ENCODE measurements at regions not wholly inside any gene's neighbourhood (a gene's known extent, or its start where the extent isn't known, plus 50 kb on each side); places are given as distances from the start of the nearest gene placed in this dataset.
"Not testable (repeated sequence)": the region's sequence is repeated elsewhere in the genome, so short reads cannot be mapped to it uniquely, and the experiment has no call there.

DNA sequence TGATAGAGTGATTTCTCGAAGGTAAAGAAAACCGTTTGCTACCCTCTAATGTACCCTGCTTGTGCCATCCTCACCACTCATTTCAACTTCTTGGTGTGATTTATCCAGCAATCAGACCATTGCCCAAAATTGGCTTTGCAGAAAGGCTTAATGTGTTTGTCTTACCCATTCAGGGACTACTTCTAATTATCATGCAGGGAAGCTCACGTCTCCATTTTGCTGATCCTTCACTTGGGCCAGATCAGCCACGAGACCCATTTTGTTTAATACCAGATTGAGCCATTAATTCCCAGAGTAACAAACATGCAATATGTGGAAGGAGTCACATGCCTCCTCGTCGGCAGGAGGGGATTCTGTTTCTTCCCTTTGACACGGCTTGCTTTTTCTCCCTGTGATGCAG is 51.1 kb upstream of the CRY1 start:
- no peak for DNase-seq

GRCh38 chr12:107144990-107145389 is 51.6 kb upstream of the CRY1 start:
- DNase-seq, result no peak

DNA sequence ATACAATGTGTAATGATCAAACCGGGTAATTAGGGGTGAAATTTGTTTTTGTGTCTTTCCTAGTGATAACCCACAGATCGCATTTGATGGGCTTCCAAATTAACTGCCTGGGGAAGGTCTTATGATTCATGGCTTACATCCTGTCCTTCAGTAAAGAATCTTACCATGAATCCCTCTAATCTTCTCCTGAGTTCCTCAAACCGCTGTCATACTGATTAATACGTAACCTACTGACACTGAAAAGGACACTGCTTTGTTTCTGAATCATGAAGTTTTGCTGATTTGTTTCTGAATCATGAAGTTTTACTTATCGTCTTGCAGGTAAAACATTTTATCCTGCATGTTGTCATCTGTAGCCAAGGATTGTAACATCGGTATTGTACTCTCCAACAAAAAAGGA is 52.0 kb upstream of the CRY1 start:
- DNase-seq, result no peak

- DNase-seq, result no peak
Measured at GRCh38 chr12:107148107-107148506, 54.8 kb upstream of the CRY1 start.

DNA sequence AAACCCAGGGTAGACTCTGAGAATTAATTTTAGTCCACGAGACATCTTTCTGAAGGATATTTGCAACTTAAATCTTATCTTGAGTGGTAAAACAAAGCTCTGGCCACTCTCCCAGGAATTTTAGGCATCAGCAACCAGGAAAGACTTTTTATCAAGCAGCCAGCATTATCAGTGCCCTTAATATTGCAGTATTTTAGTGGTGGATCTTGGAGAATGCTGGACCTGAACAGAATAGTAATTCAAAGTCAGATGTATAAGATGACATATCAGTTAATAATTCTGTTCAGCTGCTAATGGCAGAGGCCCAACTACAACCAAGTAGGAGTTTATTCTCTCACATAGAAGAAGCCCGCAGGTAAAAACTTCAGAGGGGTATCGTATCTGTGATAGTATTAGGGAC is 59.0 kb upstream of the CRY1 start:
- no peak for DNase-seq

DNA sequence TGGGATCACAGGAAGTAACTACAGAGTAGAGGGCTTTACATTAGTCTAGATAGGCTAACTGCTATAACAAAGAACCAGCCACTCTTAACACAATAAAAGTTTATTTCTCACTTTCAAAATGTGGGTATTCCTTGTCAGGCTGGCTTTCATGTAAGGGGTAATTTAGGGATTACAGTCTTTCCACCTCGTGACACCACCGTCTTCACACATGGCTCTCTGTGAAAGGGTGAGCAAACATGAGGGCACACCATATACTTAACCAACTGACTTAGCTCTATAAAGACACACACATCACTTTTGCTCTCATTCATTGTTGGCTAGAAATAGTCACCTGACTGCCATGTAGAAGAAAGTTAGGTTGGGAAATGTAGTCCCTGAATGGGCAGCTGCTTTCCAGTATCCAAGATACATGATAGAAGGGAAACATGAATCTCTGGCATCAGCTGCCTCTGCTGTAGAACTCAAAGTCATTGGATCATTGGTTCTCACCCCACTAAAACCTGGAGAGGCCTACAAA is 66.1 kb upstream of the CRY1 start:
- no peak for DNase-seq

- DNase-seq, result no peak
Measured at GRCh38 chr12:107163413-107163812, 70.1 kb upstream of the CRY1 start.

DNA sequence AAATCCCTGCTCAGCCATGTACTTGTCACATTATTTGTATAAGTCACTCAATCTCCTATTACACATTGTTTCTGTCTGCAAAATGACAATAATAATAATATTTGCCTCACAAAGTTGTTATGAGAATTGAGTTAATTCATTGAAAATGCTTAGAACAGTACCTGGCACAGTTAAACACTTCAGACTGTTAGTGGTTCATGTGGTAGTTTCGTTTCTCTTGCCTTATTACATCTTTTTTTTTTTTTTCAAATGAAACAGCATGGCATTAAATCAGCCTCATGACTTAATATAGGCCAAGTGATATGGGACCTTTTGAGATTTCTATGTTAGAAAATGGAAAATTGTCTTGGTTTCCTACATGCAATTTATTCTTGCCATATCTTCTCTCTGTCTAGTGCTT is 71.0 kb upstream of the CRY1 start:
- no peak for DNase-seq

GRCh38 chr12:107165581-107165980 is 72.2 kb upstream of the CRY1 start:
- DNase-seq, result no peak

- no peak for DNase-seq
Measured at GRCh38 chr12:107167756-107168155, 74.4 kb upstream of the CRY1 start.

- no peak for DNase-seq
Measured at GRCh38 chr12:107169200-107169599, 75.9 kb upstream of the CRY1 start.

GRCh38 chr12:107178776-107179175 is 85.4 kb upstream of the CRY1 start:
- DNase-seq, result no peak

GRCh38 chr12:107179871-107180270 is 86.5 kb upstream of the CRY1 start:
- DNase-seq, result no peak

GRCh38 chr12:107180272-107180671 is 86.9 kb upstream of the CRY1 start:
- no peak for DNase-seq

DNA sequence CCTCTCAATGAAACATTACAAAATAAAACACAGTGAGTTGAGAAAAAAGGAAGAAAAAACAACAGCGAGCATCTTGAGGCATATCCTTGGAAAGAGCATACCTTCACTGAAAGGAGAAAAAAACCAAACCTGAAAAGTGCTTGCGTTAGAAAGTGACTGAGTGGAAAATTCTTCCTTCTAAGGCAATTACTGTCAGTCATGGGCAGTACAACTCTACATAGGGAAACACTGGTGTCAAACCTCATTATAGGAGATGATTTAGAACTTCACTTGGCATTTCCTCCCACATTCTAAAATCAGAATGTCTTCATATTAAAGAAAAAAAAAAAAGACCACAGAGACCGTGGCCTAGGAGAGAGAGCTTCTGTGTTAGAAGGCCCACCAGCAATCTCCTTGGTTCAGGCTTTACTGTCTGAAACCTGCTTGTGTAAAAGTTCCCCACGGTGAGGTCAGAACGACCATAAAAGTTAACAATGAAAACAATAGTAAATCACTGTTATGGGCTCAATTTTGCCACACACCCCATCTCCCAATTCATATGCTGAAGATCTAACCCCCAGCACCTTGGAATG is 91.1 kb upstream of the CRY1 start:
- no peak for DNase-seq

- no peak for DNase-seq
Measured at GRCh38 chr12:107196681-107197080, 103.3 kb upstream of the CRY1 start.

DNA sequence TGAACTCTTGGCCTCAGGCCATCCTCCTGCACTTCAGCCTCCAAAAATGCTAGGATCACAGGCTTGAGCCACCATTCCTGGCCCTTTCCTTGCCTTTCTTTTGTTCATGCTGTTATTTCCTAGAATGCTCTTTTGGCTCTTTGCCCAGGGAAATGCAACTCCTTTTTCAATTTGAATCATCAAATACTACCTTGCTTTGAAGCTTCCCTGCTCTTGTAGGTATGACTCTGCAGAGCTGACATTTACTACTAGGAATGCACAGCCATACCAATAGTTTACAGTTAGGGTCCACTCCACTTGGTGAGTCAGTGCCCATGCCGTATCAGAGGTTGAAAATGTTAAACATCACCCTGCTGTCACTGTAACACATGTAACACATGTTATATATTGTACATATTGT is 107.0 kb upstream of the CRY1 start:
- no peak for DNase-seq

GRCh38 chr12:107207931-107208525 is 114.7 kb upstream of the CRY1 start:
- no peak for DNase-seq

- DNase-seq, result not testable (repeated sequence)
Measured at GRCh38 chr12:107209700-107210099, 116.4 kb upstream of the CRY1 start.

DNA sequence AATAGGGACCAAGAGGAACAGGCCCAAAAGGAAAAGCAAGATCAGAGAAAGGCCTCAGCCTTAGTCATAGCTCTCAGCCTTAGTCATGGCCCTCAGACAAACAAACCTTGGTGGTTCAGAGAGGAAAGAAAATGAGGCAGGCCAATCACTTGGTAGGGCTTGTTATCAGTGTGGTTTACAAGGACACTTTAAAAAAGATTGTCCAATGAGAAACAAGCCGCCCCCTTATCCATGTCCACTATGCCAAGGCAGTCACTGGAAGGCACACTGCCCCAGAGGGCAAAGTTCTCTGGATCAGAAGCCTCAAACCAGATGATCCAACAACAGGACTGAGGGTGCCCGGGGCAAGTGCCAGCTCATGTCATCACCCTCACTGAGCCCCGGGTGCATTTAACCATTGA is 121.0 kb upstream of the CRY1 start:
- DNase-seq, result not testable (repeated sequence)

- DNase-seq, result not testable (repeated sequence)
Measured at GRCh38 chr12:107216411-107216810, 123.1 kb upstream of the CRY1 start.

DNA sequence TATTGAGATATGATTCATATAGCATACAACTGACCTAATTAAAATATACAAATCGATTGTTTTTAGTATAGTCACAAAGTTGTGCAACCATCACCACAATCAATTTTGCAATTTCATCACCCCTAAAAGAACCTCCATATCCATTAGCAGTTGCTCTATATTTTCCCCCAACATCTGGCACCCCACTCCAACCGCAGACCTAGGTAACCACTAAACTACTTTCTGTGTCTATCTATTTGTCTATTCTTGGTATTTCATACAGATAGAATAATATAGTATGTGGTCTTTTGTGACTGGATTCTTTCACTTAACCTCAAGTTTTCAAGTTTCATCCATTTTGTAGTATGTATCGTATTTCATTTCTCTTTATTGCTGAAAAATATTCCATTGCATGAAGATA is 126.0 kb upstream of the CRY1 start:
- no peak for DNase-seq

DNA sequence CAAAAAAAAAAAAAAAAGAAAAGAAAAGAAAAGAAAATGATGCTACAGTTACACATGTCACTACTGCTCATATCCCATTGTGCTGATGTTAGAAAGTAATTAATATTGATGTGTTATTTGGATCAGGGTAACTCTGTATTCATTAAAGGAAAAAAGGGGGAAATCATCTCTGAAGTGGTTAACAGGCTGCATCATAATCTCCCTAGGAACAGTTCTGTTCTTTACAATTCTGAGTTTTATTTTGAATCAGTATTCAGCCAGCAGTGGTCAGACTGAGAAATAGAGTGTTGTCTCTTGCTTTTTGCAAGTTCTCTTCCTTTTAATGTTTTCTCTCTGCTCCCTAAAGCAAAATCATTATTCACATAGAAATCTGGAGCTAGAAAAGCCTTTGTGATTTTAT is 128.6 kb upstream of the CRY1 start:
- no peak for DNase-seq

DNA sequence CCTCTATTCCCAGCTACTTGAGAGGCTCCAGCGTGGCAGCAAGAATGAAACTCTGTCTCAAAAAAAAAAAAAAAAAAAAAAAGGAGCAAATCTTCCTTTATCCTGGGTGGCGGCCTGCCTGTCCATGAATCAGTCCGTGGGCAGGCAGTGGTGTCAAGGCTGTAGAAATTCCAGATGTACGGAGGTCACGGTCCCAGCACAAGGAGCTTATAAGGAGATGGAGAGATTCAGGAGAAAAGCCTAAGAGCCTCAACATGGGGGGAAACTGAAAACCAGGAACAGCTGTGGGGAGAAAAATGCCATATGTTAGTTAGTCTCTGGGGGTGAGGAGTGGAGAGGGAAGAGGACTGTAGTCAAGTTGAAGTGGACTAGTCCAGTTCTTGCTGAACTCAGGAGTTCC is 130.5 kb upstream of the CRY1 start:
- DNase-seq, result no peak

- no peak for DNase-seq
Measured at GRCh38 chr12:107225635-107226034, 132.3 kb upstream of the CRY1 start.
